Neural progenitor cell (in vitro differentiated cells): ENCODE measurements at regions not wholly inside any gene's neighbourhood (a gene's known extent, or its start where the extent isn't known, plus 50 kb on each side); places are given as distances from the start of the nearest gene placed in this dataset.

ENCODE experiments used
- DNase-seq: peaks from one replicate; pipeline ENCODE4 v3.0.0-alpha.2; 2016; ENCODE audit warnings: low spot score
- H2AFZ ChIP-seq: fragments of 200-600 bp; sonication (generic); replicated peaks from 2 replicates; pipeline ENCODE4 v1.6.1; 2016; ENCODE audit warnings: antibody characterized with exemption
- H3F3A ChIP-seq: fragments of 200-600 bp; sonication (generic); 2 replicates; pipeline ENCODE4 v1.6.1; 2016; ENCODE audit warnings: antibody characterized with exemption, low read depth
- H3K27ac ChIP-seq: fragments of 200-600 bp; sonication (generic); 2 replicates; pipeline ENCODE4 v1.5.1; 2016; ENCODE audit warnings: mild to moderate bottlenecking
- H3K27me3 ChIP-seq: fragments of 200-600 bp; sonication (generic); 2 replicates; pipeline ENCODE4 v1.6.1; 2016; ENCODE audit warnings: mild to moderate bottlenecking, moderate library complexity
- H3K36me3 ChIP-seq: fragments of 200-600 bp; sonication (generic); 2 replicates; pipeline ENCODE4 v1.5.1; 2016
- H3K4me1 ChIP-seq: fragments of 200-600 bp; sonication (generic); 2 replicates; pipeline ENCODE4 v1.6.1; 2016; ENCODE audit warnings: mixed run types
- H3K4me2 ChIP-seq: fragments of 200-600 bp; sonication (generic); 2 replicates; pipeline ENCODE4 v1.6.1; 2016
- H3K4me3 ChIP-seq: fragments of 200-600 bp; sonication (generic); 2 replicates; pipeline ENCODE4 v1.5.1; 2016
- H3K79me2 ChIP-seq: fragments of 200-600 bp; sonication (generic); 2 replicates; pipeline ENCODE4 v1.6.1; 2016; ENCODE audit warnings: low read depth
- H3K9ac ChIP-seq: fragments of 200-600 bp; sonication (generic); 2 replicates; pipeline ENCODE4 v1.6.1; 2016
- H3K9me3 ChIP-seq: fragments of 200-600 bp; sonication (generic); 2 replicates; pipeline ENCODE4 v1.5.1; 2016; ENCODE audit warnings: low read depth
- H4K20me1 ChIP-seq: fragments of 200-600 bp; sonication (generic); 2 replicates; pipeline ENCODE4 v1.6.1; 2016; ENCODE audit warnings: low read depth
- H3K27ac Mint-ChIP-seq: 3 replicates; pipeline ENCODE4 v1.8.0; 2021; ENCODE audit warnings: mixed read lengths
- H3K27me3 Mint-ChIP-seq: 2 replicates; pipeline ENCODE4 v1.8.0; 2022; ENCODE audit warnings: low read depth, mild to moderate bottlenecking, inconsistent platforms, moderate library complexity, mixed read lengths; ENCODE audit not compliant: insufficient read depth
- H3K36me3 Mint-ChIP-seq: 3 replicates; pipeline ENCODE4 v1.8.0; 2021; ENCODE audit warnings: mixed read lengths
- H3K4me1 Mint-ChIP-seq: 3 replicates; pipeline ENCODE4 v1.8.0; 2021; ENCODE audit warnings: mixed read lengths
- H3K4me3 Mint-ChIP-seq: 3 replicates; pipeline ENCODE4 v1.8.0; 2021; ENCODE audit warnings: mild to moderate bottlenecking, moderate library complexity, mixed read lengths
- H3K9me3 Mint-ChIP-seq: 3 replicates; pipeline ENCODE4 v1.8.0; 2020; ENCODE audit warnings: mixed read lengths
- CTCF ChIP-seq: fragments of 200-600 bp; sonication (generic); IDR thresholded peaks from 2 replicates; pipeline ENCODE4 v1.5.1; 2017; ENCODE audit warnings: antibody characterized with exemption, mild to moderate bottlenecking
- EZH2 ChIP-seq: fragments of 200-600 bp; sonication (generic); IDR thresholded peaks from 2 replicates; pipeline ENCODE4 v1.6.1; 2017; ENCODE audit warnings: antibody characterized with exemption, mild to moderate bottlenecking, moderate library complexity
- EZH2phosphoT487 ChIP-seq: fragments of 200-600 bp; sonication (generic); IDR thresholded peaks from 2 replicates; pipeline ENCODE4 v1.6.1; 2017; ENCODE audit warnings: antibody characterized with exemption

GRCh38 chr11:29511394-29511793 is 505.4 kb downstream of the KCNA4 start:
- H3K4me1 ChIP-seq: no peaks in the 10 kb centered on the region
- H3K9ac ChIP-seq: no peak overlapping the region
- no peak overlapping the region for H3K4me3 ChIP-seq
- no peak overlapping the region for H3K27ac Mint-ChIP-seq
- H3K36me3 Mint-ChIP-seq: no peaks in the 10 kb centered on the region
- no peaks in the 10 kb centered on the region for H3F3A ChIP-seq
- H3K9me3 ChIP-seq: no peaks in the 10 kb centered on the region
- no peak overlapping the region for H3K27ac ChIP-seq
- no peaks in the 10 kb centered on the region for H3K9me3 Mint-ChIP-seq
- H2AFZ ChIP-seq: no peak overlapping the region
- no peaks in the 10 kb centered on the region for H3K36me3 ChIP-seq
- no peak overlapping the region for H3K4me2 ChIP-seq
- H3K27me3 Mint-ChIP-seq: no peaks in the 10 kb centered on the region
- H4K20me1 ChIP-seq: no peaks in the 10 kb centered on the region
- DNase-seq: no peak
- peaks cover 4% of the 10 kb centered on the region for H3K4me1 Mint-ChIP-seq
- H3K27me3 ChIP-seq: no peaks in the 10 kb centered on the region
- H3K4me3 Mint-ChIP-seq: no peak overlapping the region
- H3K79me2 ChIP-seq: no peaks in the 10 kb centered on the region
- no peak for TF ChIP-seq CTCF
- no peak for TF ChIP-seq EZH2
- no peak for TF ChIP-seq EZH2phosphoT487

- no peaks in the 10 kb centered on the region for H3K27me3 Mint-ChIP-seq
- Histone ChIP-seq H3K36me3 (no peaks in the 10 kb centered on the region), H3K27me3 (no peaks in the 10 kb centered on the region), H3K4me3 (no peak overlapping the region), H3K9ac (no peak overlapping the region), H3K27ac (no peak overlapping the region), H3K9me3 (no peaks in the 10 kb centered on the region), H3K4me1 (no peaks in the 10 kb centered on the region), H4K20me1 (no peaks in the 10 kb centered on the region), H3K79me2 (no peaks in the 10 kb centered on the region), H2AFZ (no peak overlapping the region), H3F3A (no peaks in the 10 kb centered on the region), H3K4me2 (no peak overlapping the region)
- DNase-seq: no peak
- no peaks in the 10 kb centered on the region for H3K9me3 Mint-ChIP-seq
- no peak overlapping the region for H3K4me3 Mint-ChIP-seq
- TF ChIP-seq CTCF: no peak
- no peaks in the 10 kb centered on the region for H3K36me3 Mint-ChIP-seq
- H3K27ac Mint-ChIP-seq: no peak overlapping the region
- peaks cover 4% of the 10 kb centered on the region for H3K4me1 Mint-ChIP-seq
Observed at GRCh38 chr11:29507376-29507775, 509.5 kb downstream of the KCNA4 start.

- Histone ChIP-seq H3K4me2 (no peak overlapping the region), H3K4me3 (no peak overlapping the region), H3K4me1 (no peaks in the 10 kb centered on the region), H3K27ac (no peak overlapping the region), H3K27me3 (no peaks in the 10 kb centered on the region), H3K36me3 (no peaks in the 10 kb centered on the region), H2AFZ (no peak overlapping the region), H4K20me1 (no peaks in the 10 kb centered on the region), H3K9ac (no peak overlapping the region), H3F3A (no peaks in the 10 kb centered on the region), H3K79me2 (no peaks in the 10 kb centered on the region), H3K9me3 (no peaks in the 10 kb centered on the region)
- no peaks in the 10 kb centered on the region for H3K27me3 Mint-ChIP-seq
- TF ChIP-seq EZH2phosphoT487 (no peak), CTCF (no peak), EZH2 (no peak)
- no peak overlapping the region for H3K4me3 Mint-ChIP-seq
- no peak overlapping the region for H3K27ac Mint-ChIP-seq
- no peaks in the 10 kb centered on the region for H3K4me1 Mint-ChIP-seq
- H3K9me3 Mint-ChIP-seq: no peaks in the 10 kb centered on the region
- DNase-seq: no peak
- H3K36me3 Mint-ChIP-seq: no peaks in the 10 kb centered on the region
Observed at GRCh38 chr11:29495676-29496075, 521.2 kb downstream of the KCNA4 start.

- no peak overlapping the region for H3K4me3 Mint-ChIP-seq
- no peaks in the 10 kb centered on the region for H3K27me3 Mint-ChIP-seq
- H3K9ac ChIP-seq: no peak overlapping the region
- no peaks in the 10 kb centered on the region for H3K4me1 ChIP-seq
- no peak for DNase-seq
- H3F3A ChIP-seq: no peaks in the 10 kb centered on the region
- peaks cover 2% of the 10 kb centered on the region for H3K4me1 Mint-ChIP-seq
- no peaks in the 10 kb centered on the region for H3K36me3 ChIP-seq
- H3K4me3 ChIP-seq: no peak overlapping the region
- TF ChIP-seq CTCF (no peak), EZH2phosphoT487 (no peak), EZH2 (no peak)
- H3K4me2 ChIP-seq: no peak overlapping the region
- no peaks in the 10 kb centered on the region for H3K9me3 Mint-ChIP-seq
- H2AFZ ChIP-seq: no peak overlapping the region
- no peak overlapping the region for H3K27ac ChIP-seq
- no peaks in the 10 kb centered on the region for H3K9me3 ChIP-seq
- no peaks in the 10 kb centered on the region for H3K79me2 ChIP-seq
- no peaks in the 10 kb centered on the region for H3K36me3 Mint-ChIP-seq
- no peaks in the 10 kb centered on the region for H4K20me1 ChIP-seq
- no peak overlapping the region for H3K27ac Mint-ChIP-seq
- H3K27me3 ChIP-seq: no peaks in the 10 kb centered on the region
Observed at GRCh38 chr11:29490938-29491337, 525.9 kb downstream of the KCNA4 start.
